Adipocyte (in vitro differentiated cells): ENCODE measurements at regions not wholly inside any gene's neighbourhood (a gene's known extent, or its start where the extent isn't known, plus 50 kb on each side); places are given as distances from the start of the nearest gene placed in this dataset.
"Not testable (repeated sequence)": the region's sequence is repeated elsewhere in the genome, so short reads cannot be mapped to it uniquely, and the experiment has no call there.

Source experiments
- DNase-seq: peaks from one replicate; pipeline ENCODE4 v3.0.0-alpha.2; 2015; ENCODE audit warnings: low read depth
- H3K27me3 ChIP-seq: replicated peaks from 2 replicates; pipeline ENCODE4 v1.7.0; 2013; ENCODE audit warnings: mild to moderate bottlenecking, low read length, moderate library complexity; ENCODE audit not compliant: control insufficient read depth, insufficient read depth
- H3K36me3 ChIP-seq: 2 replicates; pipeline ENCODE4 v1.7.0; 2013; ENCODE audit warnings: low read length, mild to moderate bottlenecking, moderate library complexity; ENCODE audit not compliant: control insufficient read depth, insufficient read depth, severe bottlenecking
- H3K4me1 ChIP-seq: 2 replicates; pipeline ENCODE4 v1.7.0; 2013; ENCODE audit warnings: mild to moderate bottlenecking, low read length, moderate library complexity; ENCODE audit not compliant: control insufficient read depth, insufficient read depth
- H3K4me3 ChIP-seq: 2 replicates; pipeline ENCODE4 v1.7.0; 2013; ENCODE audit warnings: mild to moderate bottlenecking, low read length, moderate library complexity
- H3K9ac ChIP-seq: 2 replicates; pipeline ENCODE4 v1.7.0; 2013; ENCODE audit warnings: mild to moderate bottlenecking, low read length, moderate library complexity
- H3K9me3 ChIP-seq: 2 replicates; pipeline ENCODE4 v1.7.0; 2013; ENCODE audit warnings: mild to moderate bottlenecking, low read length, moderate library complexity; ENCODE audit not compliant: control insufficient read depth

GRCh38 chr2:180890781-180891180, 89.6 kb upstream of the UBE2E3 start:
- Histone ChIP-seq H3K4me1 (peaks cover 3% of the 10 kb centered on the region), H3K27me3 (no peaks in the 10 kb centered on the region), H3K9me3 (peaks cover 4% of the 10 kb centered on the region), H3K4me3 (no peak overlapping the region), H3K36me3 (no peaks in the 10 kb centered on the region), H3K9ac (no peak overlapping the region)
- DNase-seq: peak; percentile 34

GRCh38 chr2:180882959-180883358, 97.4 kb upstream of the UBE2E3 start:
- no peak overlapping the region for H3K4me3 ChIP-seq
- H3K9ac ChIP-seq: no peak overlapping the region
- H3K4me1 ChIP-seq: no peaks in the 10 kb centered on the region
- no peaks in the 10 kb centered on the region for H3K36me3 ChIP-seq
- DNase-seq: no peak
- peaks cover 18% of the 10 kb centered on the region for H3K9me3 ChIP-seq
- no peaks in the 10 kb centered on the region for H3K27me3 ChIP-seq

- no peaks in the 10 kb centered on the region for H3K4me1 ChIP-seq
- no peak overlapping the region for H3K9ac ChIP-seq
- peaks cover 18% of the 10 kb centered on the region for H3K9me3 ChIP-seq
- no peak for DNase-seq
- H3K27me3 ChIP-seq: no peaks in the 10 kb centered on the region
- H3K4me3 ChIP-seq: no peak overlapping the region
- H3K36me3 ChIP-seq: no peaks in the 10 kb centered on the region
Measured at GRCh38 chr2:180876506-180876905, 103.9 kb upstream of the UBE2E3 start.

- no peak for DNase-seq
- Histone ChIP-seq H3K9me3 (peaks cover 10% of the 10 kb centered on the region), H3K9ac (no peak overlapping the region), H3K27me3 (no peaks in the 10 kb centered on the region), H3K4me3 (no peak overlapping the region), H3K4me1 (no peaks in the 10 kb centered on the region), H3K36me3 (no peaks in the 10 kb centered on the region)
Measured at GRCh38 chr2:180873219-180873618, 107.2 kb upstream of the UBE2E3 start.

- H3K27me3 ChIP-seq, H3K9me3 ChIP-seq, H3K4me1 ChIP-seq, DNase-seq, H3K36me3 ChIP-seq, H3K9ac ChIP-seq, H3K4me3 ChIP-seq: not testable (repeated sequence)
Measured at GRCh38 chr2:180872781-180873180, 107.6 kb upstream of the UBE2E3 start.

GRCh38 chr2:180872255-180872654, 108.2 kb upstream of the UBE2E3 start:
- Histone ChIP-seq H3K9ac (no peak overlapping the region), H3K9me3 (peaks cover 1% of the 10 kb centered on the region), H3K4me3 (no peak overlapping the region), H3K36me3 (no peaks in the 10 kb centered on the region), H3K4me1 (no peaks in the 10 kb centered on the region), H3K27me3 (no peaks in the 10 kb centered on the region)
- DNase-seq: peak; percentile 0

- no peak overlapping the region for H3K4me3 ChIP-seq
- no peak overlapping the region for H3K9ac ChIP-seq
- no peaks in the 10 kb centered on the region for H3K9me3 ChIP-seq
- no peaks in the 10 kb centered on the region for H3K27me3 ChIP-seq
- no peaks in the 10 kb centered on the region for H3K4me1 ChIP-seq
- no peaks in the 10 kb centered on the region for H3K36me3 ChIP-seq
- no peak for DNase-seq
Measured at GRCh38 chr2:180871649-180872048, 108.8 kb upstream of the UBE2E3 start.

GRCh38 chr2:180849851-180850250, 130.6 kb upstream of the UBE2E3 start:
- Histone ChIP-seq H3K36me3 (no peaks in the 10 kb centered on the region), H3K4me3 (no peak overlapping the region)

GRCh38 chr2:180848393-180848792, 132.0 kb upstream of the UBE2E3 start:
- H3K9ac ChIP-seq: no peak overlapping the region

More at GRCh38 chr2:180849851-180850250, 130.6 kb upstream of the UBE2E3 start:
- H3K4me1 ChIP-seq: no peaks in the 10 kb centered on the region
- H3K9me3 ChIP-seq: no peaks in the 10 kb centered on the region
- no peaks in the 10 kb centered on the region for H3K27me3 ChIP-seq
- DNase-seq: no peak
- no peak overlapping the region for H3K9ac ChIP-seq

GRCh38 chr2:180846756-180847472, 133.5 kb upstream of the UBE2E3 start:
- Histone ChIP-seq H3K9me3 (no peaks in the 10 kb centered on the region), H3K4me3 (no peak overlapping the region), H3K27me3 (no peaks in the 10 kb centered on the region), H3K9ac (no peak overlapping the region), H3K4me1 (no peaks in the 10 kb centered on the region), H3K36me3 (no peaks in the 10 kb centered on the region)
- DNase-seq: no peak

More at GRCh38 chr2:180848393-180848792, 132.0 kb upstream of the UBE2E3 start:
- H3K36me3 ChIP-seq: no peaks in the 10 kb centered on the region
- H3K27me3 ChIP-seq: no peaks in the 10 kb centered on the region
- no peaks in the 10 kb centered on the region for H3K9me3 ChIP-seq
- no peak overlapping the region for H3K4me3 ChIP-seq
- H3K4me1 ChIP-seq: no peaks in the 10 kb centered on the region
- DNase-seq: no peak

- DNase-seq: no peak
- Histone ChIP-seq H3K4me1 (no peaks in the 10 kb centered on the region), H3K9ac (no peak overlapping the region), H3K27me3 (no peaks in the 10 kb centered on the region), H3K36me3 (no peaks in the 10 kb centered on the region), H3K4me3 (no peak overlapping the region), H3K9me3 (no peaks in the 10 kb centered on the region)
Measured at GRCh38 chr2:180842461-180842860, 137.9 kb upstream of the UBE2E3 start.

- Histone ChIP-seq H3K27me3 (no peaks in the 10 kb centered on the region), H3K4me3 (no peak overlapping the region), H3K4me1 (no peaks in the 10 kb centered on the region), H3K9ac (no peak overlapping the region), H3K36me3 (no peaks in the 10 kb centered on the region), H3K9me3 (no peaks in the 10 kb centered on the region)
- no peak for DNase-seq
Measured at GRCh38 chr2:180840641-180841040, 139.8 kb upstream of the UBE2E3 start.
